Naive thymus-derived CD8-positive, alpha-beta T cell (primary cell): ENCODE measurements at regions not wholly inside any gene's neighbourhood (a gene's known extent, or its start where the extent isn't known, plus 50 kb on each side); places are given as distances from the start of the nearest gene placed in this dataset.
A peak's percentile ranks its signal among the peaks of the same experiment; 100 is the strongest.
"Not testable (repeated sequence)": the region's sequence is repeated elsewhere in the genome, so short reads cannot be mapped to it uniquely, and the experiment has no call there.

Source experiments
- ATAC-seq, 2 donors: fragments of 150-1000 bp; cut with Tn5 transposase in 1 of 2; sonication (Bioruptor Pico), chemical (Tn5 transposase) in 1 of 2; 1 replicate in 1 of 2; 2 replicates in 1 of 2; pipeline ENCODE4 v1.10.0; 2021; ENCODE audit warnings: mild to moderate bottlenecking in 2 of 2, moderate library complexity in 2 of 2
- POLR2A ChIA-PET: fragments of 350-600 bp; sonication (Branson Sonifier 250); formaldehyde crosslinking; loops from one replicate; lab custom pipeline; 2021; ENCODE audit warnings: antibody characterized with exemption; lab: Charles Lee
- DNase-seq, 10 donors: peaks; one replicate each; pipeline versions ENCODE4 v3.0.0 to v3.0.0-alpha.2; 2020 to 2022
- H3K27ac Mint-ChIP-seq, 10 donors: one replicate each; pipeline ENCODE4 v1.8.0; 2020 to 2022; ENCODE audit warnings: mild to moderate bottlenecking in 10 of 10, mixed read lengths in 10 of 10, moderate library complexity in 4 of 10, inconsistent platforms in 1 of 10
- H3K27me3 Mint-ChIP-seq, 5 donors: one replicate each; pipeline ENCODE4 v1.8.0; 2021 to 2022; ENCODE audit warnings: mixed read lengths in 5 of 5
- H3K36me3 Mint-ChIP-seq, 3 donors: one replicate each; pipeline ENCODE4 v1.8.0; 2020 to 2022; ENCODE audit warnings: mixed read lengths in 3 of 3, mild to moderate bottlenecking in 2 of 3, inconsistent platforms in 1 of 3
- H3K4me1 Mint-ChIP-seq, 4 donors: one replicate each; pipeline ENCODE4 v1.8.0; 2021 to 2022; ENCODE audit warnings: mixed read lengths in 4 of 4
- H3K4me3 Mint-ChIP-seq, 10 donors: one replicate each; pipeline ENCODE4 v1.8.0; 2020 to 2022; ENCODE audit warnings: mild to moderate bottlenecking in 10 of 10, mixed read lengths in 10 of 10, moderate library complexity in 6 of 10, inconsistent platforms in 1 of 10
- H3K9me3 Mint-ChIP-seq, 9 donors: one replicate each; pipeline ENCODE4 v1.8.0; 2020 to 2022; ENCODE audit warnings: mixed read lengths in 9 of 9, mild to moderate bottlenecking in 3 of 9, inconsistent platforms in 1 of 9, moderate library complexity in 1 of 9

GRCh38 chrX:8043546-8043945 is 116.3 kb upstream of the PNPLA4 start:
- POLR2A ChIA-PET: no interaction called here
- DNase-seq (no peak), ATAC-seq (no peak)
- H3K36me3 Mint-ChIP-seq: peaks cover 0 to 12% (median 5%) of the 10 kb centered on the region in 3 donors
- H3K27ac Mint-ChIP-seq: no peak overlapping the region
- H3K27me3 Mint-ChIP-seq: no peaks in the 10 kb centered on the region
- peaks cover 0 to 17% (median 4%) of the 10 kb centered on the region in 9 donors for H3K9me3 Mint-ChIP-seq
- peaks cover 1 to 3% (median 1%) of the 10 kb centered on the region in 4 donors for H3K4me1 Mint-ChIP-seq
- H3K4me3 Mint-ChIP-seq: no peak overlapping the region

GRCh38 chrX:8043121-8043520 is 115.9 kb upstream of the PNPLA4 start:
- H3K4me3 Mint-ChIP-seq: no peak overlapping the region
- POLR2A ChIA-PET: no interaction called here
- H3K27ac Mint-ChIP-seq: no peak overlapping the region
- DNase-seq (no peak), ATAC-seq (no peak)
- peaks cover 3 to 7% (median 6%) of the 10 kb centered on the region in 4 donors for H3K4me1 Mint-ChIP-seq
- H3K36me3 Mint-ChIP-seq: peaks cover 0 to 12% (median 5%) of the 10 kb centered on the region in 3 donors
- H3K27me3 Mint-ChIP-seq: no peaks in the 10 kb centered on the region
- H3K9me3 Mint-ChIP-seq: peaks cover 0 to 17% (median 4%) of the 10 kb centered on the region in 9 donors

- peaks cover 8 to 16% (median 12%) of the 10 kb centered on the region in 4 donors for H3K4me1 Mint-ChIP-seq
- POLR2A ChIA-PET: no interaction called here
- ATAC-seq: no peak
- H3K27ac Mint-ChIP-seq: no peak overlapping the region
- DNase-seq: no peak
- peaks cover 0 to 17% (median 4%) of the 10 kb centered on the region in 9 donors for H3K9me3 Mint-ChIP-seq
- H3K4me3 Mint-ChIP-seq: no peak overlapping the region
- H3K27me3 Mint-ChIP-seq: no peaks in the 10 kb centered on the region
- H3K36me3 Mint-ChIP-seq: peaks cover 0 to 12% (median 5%) of the 10 kb centered on the region in 3 donors
These were observed 115.1 kb upstream of the PNPLA4 start for GRCh38 chrX:8042304-8042703.

- H3K27me3 Mint-ChIP-seq, H3K4me3 Mint-ChIP-seq, H3K36me3 Mint-ChIP-seq, ATAC-seq, POLR2A ChIA-PET, H3K27ac Mint-ChIP-seq, DNase-seq: not testable (repeated sequence)
- Mint-ChIP-seq H3K9me3 (peaks cover 0 to 14% (median 2%) of the 10 kb centered on the region in 9 donors), H3K4me1 (peaks cover 9 to 27% (median 17%) of the 10 kb centered on the region in 4 donors)
These were observed 112.5 kb upstream of the PNPLA4 start for GRCh38 chrX:8039711-8040110.

- ATAC-seq (no peak), DNase-seq (peak in 1 of 10 donors; percentile 4)
- Mint-ChIP-seq H3K27me3 (no peaks in the 10 kb centered on the region), H3K4me1 (peaks cover 9 to 27% (median 17%) of the 10 kb centered on the region in 4 donors), H3K27ac (peak overlapping the region; percentile 58 to 84 (median 75)), H3K36me3 (peaks cover 0 to 2% (median 0%) of the 10 kb centered on the region in 3 donors), H3K9me3 (no peaks in the 10 kb centered on the region), H3K4me3 (peak overlapping the region; percentile 70 to 83 (median 80))
- POLR2A ChIA-PET: no interaction called here
These were observed 110.6 kb upstream of the PNPLA4 start for GRCh38 chrX:8037593-8038348.

- H3K36me3 Mint-ChIP-seq: peaks cover 0 to 2% (median 0%) of the 10 kb centered on the region in 3 donors
- H3K27ac Mint-ChIP-seq: peak overlapping the region in 4 of 10 donors; percentile 19 to 84 (median 52)
- H3K27me3 Mint-ChIP-seq: no peaks in the 10 kb centered on the region
- H3K9me3 Mint-ChIP-seq: no peaks in the 10 kb centered on the region
- ATAC-seq: no peak
- POLR2A ChIA-PET: no interaction called here
- no peak for DNase-seq
- H3K4me1 Mint-ChIP-seq: peaks cover 9 to 27% (median 17%) of the 10 kb centered on the region in 4 donors
- peak overlapping the region in 5 of 10 donors; percentile 4 to 81 (median 77) for H3K4me3 Mint-ChIP-seq
These were observed 109.7 kb upstream of the PNPLA4 start for GRCh38 chrX:8036914-8037313.

GRCh38 chrX:8034058-8034457 is 106.8 kb upstream of the PNPLA4 start:
- POLR2A ChIA-PET: no interaction called here
- Mint-ChIP-seq H3K36me3 (no peaks in the 10 kb centered on the region), H3K9me3 (peaks cover 0 to 2% (median 0%) of the 10 kb centered on the region in 9 donors), H3K4me3 (no peak overlapping the region), H3K4me1 (peaks cover 9 to 27% (median 17%) of the 10 kb centered on the region in 4 donors), H3K27ac (no peak overlapping the region), H3K27me3 (no peaks in the 10 kb centered on the region)
- no peak for DNase-seq
- no peak for ATAC-seq

GRCh38 chrX:8033175-8033574 is 106.0 kb upstream of the PNPLA4 start:
- Mint-ChIP-seq H3K27ac (no peak overlapping the region), H3K36me3 (no peaks in the 10 kb centered on the region), H3K4me3 (no peak overlapping the region), H3K4me1 (peaks cover 7 to 20% (median 12%) of the 10 kb centered on the region in 4 donors), H3K9me3 (peaks cover 0 to 2% (median 0%) of the 10 kb centered on the region in 9 donors), H3K27me3 (no peaks in the 10 kb centered on the region)
- POLR2A ChIA-PET: no interaction called here
- DNase-seq (no peak), ATAC-seq (no peak)

- H3K27ac Mint-ChIP-seq: no peak overlapping the region
- H3K9me3 Mint-ChIP-seq: peaks cover 0 to 2% (median 0%) of the 10 kb centered on the region in 9 donors
- ATAC-seq (no peak), DNase-seq (no peak)
- H3K27me3 Mint-ChIP-seq: no peaks in the 10 kb centered on the region
- no peak overlapping the region for H3K4me3 Mint-ChIP-seq
- H3K36me3 Mint-ChIP-seq: peaks cover 0 to 1% (median 0%) of the 10 kb centered on the region in 3 donors
- H3K4me1 Mint-ChIP-seq: no peaks in the 10 kb centered on the region
- POLR2A ChIA-PET: no interaction called here
These were observed 103.1 kb upstream of the PNPLA4 start for GRCh38 chrX:8030361-8030760.

- no peak for ATAC-seq
- H3K4me1 Mint-ChIP-seq: no peaks in the 10 kb centered on the region
- peaks cover 0 to 5% (median 1%) of the 10 kb centered on the region in 3 donors for H3K36me3 Mint-ChIP-seq
- peaks cover 0 to 8% (median 0%) of the 10 kb centered on the region in 9 donors for H3K9me3 Mint-ChIP-seq
- POLR2A ChIA-PET: no interaction called here
- H3K27ac Mint-ChIP-seq: peak overlapping the region in 1 of 10 donors; percentile 9
- H3K27me3 Mint-ChIP-seq: no peaks in the 10 kb centered on the region
- DNase-seq: no peak
- no peak overlapping the region for H3K4me3 Mint-ChIP-seq
These were observed 100.6 kb upstream of the PNPLA4 start for GRCh38 chrX:8027827-8028226.

- no peak overlapping the region for H3K4me3 Mint-ChIP-seq
- no peaks in the 10 kb centered on the region for H3K4me1 Mint-ChIP-seq
- no peaks in the 10 kb centered on the region for H3K27me3 Mint-ChIP-seq
- ATAC-seq: no peak
- H3K9me3 Mint-ChIP-seq: peaks cover 0 to 11% (median 0%) of the 10 kb centered on the region in 9 donors
- H3K36me3 Mint-ChIP-seq: peaks cover 0 to 11% (median 1%) of the 10 kb centered on the region in 3 donors
- no peak overlapping the region for H3K27ac Mint-ChIP-seq
- DNase-seq: no peak
- POLR2A ChIA-PET: no interaction called here
These were observed 98.5 kb upstream of the PNPLA4 start for GRCh38 chrX:8025705-8026104.

GRCh38 chrX:8018934-8019333 is 91.7 kb upstream of the PNPLA4 start:
- DNase-seq: no peak
- no peaks in the 10 kb centered on the region for H3K27me3 Mint-ChIP-seq
- H3K4me3 Mint-ChIP-seq: no peak overlapping the region
- peaks cover 0 to 11% (median 0%) of the 10 kb centered on the region in 3 donors for H3K36me3 Mint-ChIP-seq
- POLR2A ChIA-PET: no interaction called here
- no peaks in the 10 kb centered on the region for H3K4me1 Mint-ChIP-seq
- no peak for ATAC-seq
- H3K27ac Mint-ChIP-seq: no peak overlapping the region
- peaks cover 0 to 8% (median 0%) of the 10 kb centered on the region in 9 donors for H3K9me3 Mint-ChIP-seq

GRCh38 chrX:8010105-8010504 is 82.9 kb upstream of the PNPLA4 start:
- no peaks in the 10 kb centered on the region for H3K9me3 Mint-ChIP-seq
- no peak overlapping the region for H3K27ac Mint-ChIP-seq
- no peak overlapping the region for H3K4me3 Mint-ChIP-seq
- ATAC-seq: no peak
- H3K36me3 Mint-ChIP-seq: no peaks in the 10 kb centered on the region
- H3K27me3 Mint-ChIP-seq: no peaks in the 10 kb centered on the region
- no peaks in the 10 kb centered on the region for H3K4me1 Mint-ChIP-seq
- no peak for DNase-seq
- POLR2A ChIA-PET: no interaction called here
